22Rv1 (cell line): ENCODE measurements at regions not wholly inside any gene's neighbourhood (a gene's known extent, or its start where the extent isn't known, plus 50 kb on each side); places are given as distances from the start of the nearest gene placed in this dataset.

ENCODE experiments used
- CTCF ChIP-seq: fragments of 450-650 bp; IDR thresholded peaks from 2 replicates; pipeline ENCODE4 v1.5.1; 2017; ENCODE audit warnings: mild to moderate bottlenecking
- ZFX ChIP-seq: fragments of 450-650 bp; IDR thresholded peaks from 2 replicates; pipeline ENCODE4 v1.6.1; 2017; ENCODE audit warnings: antibody characterized with exemption, borderline replicate concordance

DNA sequence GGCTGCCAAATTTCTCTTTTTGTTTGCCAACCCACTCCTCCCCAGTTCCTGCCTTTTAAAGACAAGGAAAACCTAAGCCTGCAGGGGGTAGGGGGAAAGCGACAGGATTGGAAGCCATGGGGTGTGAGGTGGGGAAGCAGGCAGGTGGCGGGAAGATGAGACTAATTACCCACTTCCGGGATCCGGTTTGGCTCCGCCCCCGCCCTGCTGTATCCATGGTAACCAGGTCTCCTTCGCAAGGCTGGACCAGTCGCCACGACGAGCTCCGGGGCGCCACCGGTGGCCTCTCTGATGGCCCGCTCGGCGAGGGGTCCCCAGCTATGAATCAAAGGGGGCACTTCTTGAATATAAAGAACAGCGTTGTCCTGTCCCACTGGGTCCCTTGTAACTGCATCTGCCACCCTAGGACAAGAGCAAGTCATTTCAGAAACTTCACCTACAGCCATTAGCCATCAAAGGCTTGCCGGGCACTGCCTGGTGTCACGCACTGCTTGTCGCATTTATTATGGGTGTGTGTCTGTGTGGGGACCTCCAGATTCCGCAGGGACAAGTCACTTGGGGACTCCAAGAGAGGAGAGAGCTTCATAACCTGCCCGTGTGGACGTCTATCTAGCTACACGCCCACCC, 55.4 kb upstream of the LMTK2 start:
- TF ChIP-seq CTCF (peak; percentile 22; the same call in 1 of the 2 replicates), ZFX (no peak)
